ENCODE measurements at regions not wholly inside any gene's neighbourhood (a gene's known extent, or its start where the extent isn't known, plus 50 kb on each side); places are given as distances from the start of the nearest gene placed in this dataset.
"Not testable (repeated sequence)": the region's sequence is repeated elsewhere in the genome, so short reads cannot be mapped to it uniquely, and the experiment has no call there.

GRCh38 chr20:47441774-47442150 is 59.9 kb upstream of the NCOA3 start:
- DNase-seq, result no peak

GRCh38 chr20:47443060-47443459 is 58.6 kb upstream of the NCOA3 start:
- not testable (repeated sequence) for DNase-seq

GRCh38 chr20:47444584-47444983 is 57.1 kb upstream of the NCOA3 start:
- DNase-seq, result no peak

- DNase-seq, result no peak
Measured at GRCh38 chr20:47445291-47445690, 56.4 kb upstream of the NCOA3 start.

- not testable (repeated sequence) for DNase-seq
Measured at GRCh38 chr20:47447350-47448296, 54.1 kb upstream of the NCOA3 start.

GRCh38 chr20:47448429-47448828 is 53.3 kb upstream of the NCOA3 start:
- no peak for DNase-seq

- DNase-seq, result no peak
Measured at GRCh38 chr20:47451602-47451904, 50.1 kb upstream of the NCOA3 start.

All from renal pelvis (tissue), 1 donor.